Smooth muscle cell (in vitro differentiated cells): ENCODE measurements at regions not wholly inside any gene's neighbourhood (a gene's known extent, or its start where the extent isn't known, plus 50 kb on each side); places are given as distances from the start of the nearest gene placed in this dataset.

Experiments used
- DNase-seq: peaks from one replicate; lab custom pipeline; 2025; ENCODE audit not compliant: unreplicated experiment; lab: John Stamatoyannopoulos, UW
- H2AFZ ChIP-seq: fragments of 200-600 bp; sonication (generic); 2 replicates; pipeline ENCODE4 v1.6.0; 2016; ENCODE audit warnings: antibody characterized with exemption, low read depth, mild to moderate bottlenecking
- H3F3A ChIP-seq: fragments of 200-600 bp; sonication (generic); 2 replicates; pipeline ENCODE4 v1.6.0; 2017; ENCODE audit warnings: antibody characterized with exemption, low read depth
- H3K27ac ChIP-seq: fragments of 200-600 bp; sonication (generic); 2 replicates; pipeline ENCODE4 v1.5.1; 2016; ENCODE audit warnings: low read depth, mild to moderate bottlenecking
- H3K27me3 ChIP-seq: fragments of 200-600 bp; sonication (generic); 2 replicates; pipeline ENCODE4 v1.6.1; 2016; ENCODE audit warnings: low read depth, mild to moderate bottlenecking
- H3K36me3 ChIP-seq: fragments of 200-600 bp; sonication (generic); 2 replicates; pipeline ENCODE4 v1.5.1; 2016; ENCODE audit warnings: low read depth
- H3K4me1 ChIP-seq: fragments of 200-600 bp; sonication (generic); 2 replicates; pipeline ENCODE4 v1.5.1; 2016; ENCODE audit warnings: low read depth
- H3K4me2 ChIP-seq: fragments of 200-600 bp; sonication (generic); 2 replicates; pipeline ENCODE4 v1.6.0; 2016; ENCODE audit warnings: mild to moderate bottlenecking
- H3K4me3 ChIP-seq: fragments of 200-600 bp; sonication (generic); 2 replicates; pipeline ENCODE4 v1.5.1; 2016; ENCODE audit warnings: mild to moderate bottlenecking
- H3K79me2 ChIP-seq: fragments of 200-600 bp; sonication (generic); 2 replicates; pipeline ENCODE4 v1.6.0; 2016; ENCODE audit warnings: low read depth, mild to moderate bottlenecking
- H3K9ac ChIP-seq: fragments of 200-600 bp; sonication (generic); 2 replicates; pipeline ENCODE4 v1.6.0; 2016; ENCODE audit warnings: low read depth
- H3K9me3 ChIP-seq: fragments of 200-600 bp; sonication (generic); replicated peaks from 2 replicates; pipeline ENCODE4 v1.5.1; 2016; ENCODE audit warnings: low read depth
- H4K20me1 ChIP-seq: fragments of 200-600 bp; sonication (generic); 2 replicates; pipeline ENCODE4 v1.6.0; 2016; ENCODE audit warnings: low read depth
- CTCF ChIP-seq: fragments of 200-600 bp; sonication (generic); IDR thresholded peaks from 2 replicates; pipeline ENCODE4 v1.5.1; 2017; ENCODE audit warnings: borderline replicate concordance, mild to moderate bottlenecking, antibody characterized with exemption; ENCODE audit not compliant: insufficient read depth, poor library complexity, severe bottlenecking
- WGBS: methylation state at CpG from one replicate; pipeline ENCODE4 v1.1.7; 2016; ENCODE audit warnings: low lambda C conversion rate; 5-methylcytosine and 5-hydroxymethylcytosine counted together

- no peak for TF ChIP-seq CTCF
- Histone ChIP-seq H3K4me2 (no peak overlapping the region), H3K9me3 (no peaks in the 10 kb centered on the region), H4K20me1 (peaks cover 100% of the 10 kb centered on the region), H3K27ac (no peak overlapping the region), H3K36me3 (no peaks in the 10 kb centered on the region), H3K9ac (no peak overlapping the region), H2AFZ (no peak overlapping the region), H3K4me1 (no peaks in the 10 kb centered on the region), H3K4me3 (no peak overlapping the region), H3K79me2 (peaks cover 71% of the 10 kb centered on the region), H3F3A (peaks cover 11% of the 10 kb centered on the region), H3K27me3 (no peaks in the 10 kb centered on the region)
- 46% methylated on average over 1 of the region's 1 CpG for WGBS
- DNase-seq = no peak
These were observed 114.0 kb upstream of the AKIP1 start for GRCh38 chr11:8796941-8797340.

DNA sequence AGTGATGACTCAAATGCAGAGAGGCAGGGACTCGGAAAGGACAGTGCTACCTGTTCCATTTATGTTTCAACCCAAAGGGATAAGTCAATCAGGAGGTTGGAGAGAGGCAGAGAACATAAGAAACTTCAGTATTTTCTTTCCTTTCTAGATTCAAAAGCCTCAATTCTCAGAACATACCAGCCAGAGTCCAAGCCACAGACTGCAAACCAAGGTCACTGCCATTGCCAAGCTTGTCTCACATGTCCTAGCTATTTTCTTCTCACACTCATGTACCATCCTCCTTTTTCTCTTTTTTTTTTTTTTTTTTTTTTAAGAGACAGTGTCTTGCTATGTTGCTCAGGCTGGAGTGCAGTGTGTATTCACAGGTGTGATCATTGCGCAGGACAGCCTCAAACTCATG lies 111.7 kb upstream of the AKIP1 start:
- DNase-seq = no peak
- peaks cover 16% of the 10 kb centered on the region for H3F3A ChIP-seq
- peaks cover 70% of the 10 kb centered on the region for H3K79me2 ChIP-seq
- peaks cover 100% of the 10 kb centered on the region for H4K20me1 ChIP-seq
- no peaks in the 10 kb centered on the region for H3K36me3 ChIP-seq
- no peak overlapping the region for H3K4me3 ChIP-seq
- no peak overlapping the region for H3K4me2 ChIP-seq
- no peak overlapping the region for H3K27ac ChIP-seq
- H3K4me1 ChIP-seq = no peaks in the 10 kb centered on the region
- no peaks in the 10 kb centered on the region for H3K9me3 ChIP-seq
- H2AFZ ChIP-seq = no peak overlapping the region
- H3K27me3 ChIP-seq = no peaks in the 10 kb centered on the region
- 95% methylated on average over 2 of the region's 2 CpGs for WGBS
- H3K9ac ChIP-seq = no peak overlapping the region
- no peak for TF ChIP-seq CTCF

DNA sequence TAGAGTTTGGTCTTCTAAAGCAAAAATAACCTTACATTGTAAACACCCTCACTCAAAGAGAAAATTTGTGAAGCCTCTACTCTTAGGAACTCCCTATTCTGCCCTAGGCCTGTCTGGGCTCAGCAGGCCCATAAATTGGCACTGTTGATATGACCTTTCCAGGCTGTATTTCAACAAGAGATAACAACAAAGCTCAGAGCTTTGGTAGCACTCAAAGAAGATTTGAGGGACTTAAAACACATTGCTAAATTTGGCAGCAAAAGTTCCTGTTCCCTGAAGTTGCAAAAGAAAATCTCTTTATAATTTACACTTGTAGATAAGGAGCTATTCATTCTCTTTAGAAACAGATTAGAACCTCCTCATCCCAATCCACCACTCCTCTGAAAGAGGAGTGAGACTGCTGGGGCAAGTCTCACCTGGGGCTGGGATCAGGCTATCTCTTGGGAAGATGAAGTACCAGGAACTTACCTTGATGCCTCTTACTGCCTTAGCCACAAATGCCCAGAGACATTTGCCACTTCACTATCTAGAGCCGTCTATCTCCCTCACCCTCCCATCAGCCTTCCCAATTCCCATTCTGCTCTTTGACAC lies 110.4 kb upstream of the AKIP1 start:
- H3K4me2 ChIP-seq = peak overlapping the region; percentile 58
- no peak for DNase-seq
- no peak overlapping the region for H3K4me3 ChIP-seq
- peaks cover 19% of the 10 kb centered on the region for H3F3A ChIP-seq
- H2AFZ ChIP-seq = no peak overlapping the region
- no peaks in the 10 kb centered on the region for H3K27me3 ChIP-seq
- H3K36me3 ChIP-seq = no peaks in the 10 kb centered on the region
- peak overlapping the region; percentile 59 for H3K27ac ChIP-seq
- 29% methylated on average over 1 of the region's 1 CpG for WGBS
- H3K4me1 ChIP-seq = no peaks in the 10 kb centered on the region
- H3K79me2 ChIP-seq = peaks cover 68% of the 10 kb centered on the region
- H4K20me1 ChIP-seq = peaks cover 100% of the 10 kb centered on the region
- H3K9me3 ChIP-seq = no peaks in the 10 kb centered on the region
- no peak for TF ChIP-seq CTCF
- no peak overlapping the region for H3K9ac ChIP-seq

GRCh38 chr11:8801121-8801520 lies 109.9 kb upstream of the AKIP1 start:
- no peak for DNase-seq
- Histone ChIP-seq H3K9me3 (no peaks in the 10 kb centered on the region), H3K27me3 (no peaks in the 10 kb centered on the region), H3K9ac (no peak overlapping the region), H3K4me2 (peak overlapping the region; percentile 58), H4K20me1 (peaks cover 100% of the 10 kb centered on the region), H3F3A (peaks cover 24% of the 10 kb centered on the region), H3K4me3 (no peak overlapping the region), H2AFZ (no peak overlapping the region), H3K36me3 (no peaks in the 10 kb centered on the region), H3K4me1 (no peaks in the 10 kb centered on the region), H3K27ac (peak overlapping the region; percentile 59), H3K79me2 (peaks cover 68% of the 10 kb centered on the region)
- TF ChIP-seq CTCF = no peak
- WGBS = 42% methylated on average over 9 of the region's 9 CpGs
